Naive thymus-derived CD8-positive, alpha-beta T cell (primary cell): ENCODE measurements at regions not wholly inside any gene's neighbourhood (a gene's known extent, or its start where the extent isn't known, plus 50 kb on each side); places are given as distances from the start of the nearest gene placed in this dataset.

Source experiments
- ATAC-seq, 2 donors: fragments of 150-1000 bp; cut with Tn5 transposase in 1 of 2; sonication (Bioruptor Pico), chemical (Tn5 transposase) in 1 of 2; 1 replicate in 1 of 2; 2 replicates in 1 of 2; pipeline ENCODE4 v1.10.0; 2021; ENCODE audit warnings: mild to moderate bottlenecking in 2 of 2, moderate library complexity in 2 of 2
- POLR2A ChIA-PET: fragments of 350-600 bp; sonication (Branson Sonifier 250); formaldehyde crosslinking; loops from one replicate; lab custom pipeline; 2021; ENCODE audit warnings: antibody characterized with exemption; lab: Charles Lee
- DNase-seq, 10 donors: peaks; one replicate each; pipeline versions ENCODE4 v3.0.0 to v3.0.0-alpha.2; 2020 to 2022
- H3K27ac Mint-ChIP-seq, 10 donors: one replicate each; pipeline ENCODE4 v1.8.0; 2020 to 2022; ENCODE audit warnings: mild to moderate bottlenecking in 10 of 10, mixed read lengths in 10 of 10, moderate library complexity in 4 of 10, inconsistent platforms in 1 of 10
- H3K27me3 Mint-ChIP-seq, 5 donors: one replicate each; pipeline ENCODE4 v1.8.0; 2021 to 2022; ENCODE audit warnings: mixed read lengths in 5 of 5
- H3K36me3 Mint-ChIP-seq, 3 donors: one replicate each; pipeline ENCODE4 v1.8.0; 2020 to 2022; ENCODE audit warnings: mixed read lengths in 3 of 3, mild to moderate bottlenecking in 2 of 3, inconsistent platforms in 1 of 3
- H3K4me1 Mint-ChIP-seq, 4 donors: one replicate each; pipeline ENCODE4 v1.8.0; 2021 to 2022; ENCODE audit warnings: mixed read lengths in 4 of 4
- H3K4me3 Mint-ChIP-seq, 10 donors: one replicate each; pipeline ENCODE4 v1.8.0; 2020 to 2022; ENCODE audit warnings: mild to moderate bottlenecking in 10 of 10, mixed read lengths in 10 of 10, moderate library complexity in 6 of 10, inconsistent platforms in 1 of 10
- H3K9me3 Mint-ChIP-seq, 9 donors: one replicate each; pipeline ENCODE4 v1.8.0; 2020 to 2022; ENCODE audit warnings: mixed read lengths in 9 of 9, mild to moderate bottlenecking in 3 of 9, inconsistent platforms in 1 of 9, moderate library complexity in 1 of 9

DNA sequence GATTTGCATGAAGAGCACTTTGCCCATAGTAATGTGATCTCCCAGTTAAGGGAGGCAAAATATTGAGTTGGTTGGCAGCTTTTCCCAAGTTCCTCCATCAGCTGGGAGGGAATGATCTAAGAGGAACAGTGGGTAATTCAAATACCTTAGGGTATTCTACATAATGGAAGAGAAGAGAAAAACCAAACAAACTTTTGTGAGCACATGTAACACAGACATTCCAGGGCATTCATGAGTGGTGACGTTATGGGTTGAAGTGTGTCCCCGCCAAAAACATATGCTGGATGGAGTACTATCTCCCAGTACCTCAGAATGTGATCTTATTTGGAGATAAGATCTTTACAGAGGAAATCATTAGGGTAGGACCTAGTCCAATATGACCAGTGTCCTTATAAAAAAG is 220.1 kb downstream of the FOXO1 start:
- Mint-ChIP-seq H3K27me3 (no peaks in the 10 kb centered on the region), H3K4me3 (no peak overlapping the region), H3K27ac (peak overlapping the region in 2 of 10 donors; percentile 41 to 45), H3K9me3 (peaks cover 0 to 9% (median 3%) of the 10 kb centered on the region in 9 donors), H3K36me3 (peaks cover 0 to 7% (median 5%) of the 10 kb centered on the region in 3 donors), H3K4me1 (peaks cover 8 to 46% (median 19%) of the 10 kb centered on the region in 4 donors)
- DNase-seq = no peak
- no peak for ATAC-seq
- POLR2A ChIA-PET = no interaction called here

DNA sequence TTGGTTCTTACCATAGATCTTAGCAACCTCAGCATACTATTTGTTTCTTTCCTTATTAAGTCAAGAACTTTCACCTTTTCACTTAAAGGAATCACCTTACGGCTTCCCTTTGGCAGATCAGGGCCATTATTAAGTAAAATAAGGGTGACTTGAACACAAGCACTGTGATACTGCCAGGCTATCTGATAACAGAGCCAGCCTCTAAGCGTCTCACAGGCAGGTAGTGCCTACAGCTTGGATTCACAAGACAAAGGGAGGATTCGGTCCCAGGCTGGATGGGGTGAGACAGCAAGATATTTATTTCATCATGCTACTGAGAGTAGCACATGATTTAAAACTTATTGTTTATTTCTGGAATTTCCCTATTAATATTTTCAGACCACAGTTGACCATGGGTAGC is 218.6 kb downstream of the FOXO1 start:
- no peak overlapping the region for H3K27ac Mint-ChIP-seq
- H3K27me3 Mint-ChIP-seq = no peaks in the 10 kb centered on the region
- no peak overlapping the region for H3K4me3 Mint-ChIP-seq
- POLR2A ChIA-PET = interaction anchor here (1.4 kb wide), 1 partner anchor 9 kb away, joined by 3 read pairs; no protein-coding TSS in a partner anchor
- ATAC-seq = no peak
- H3K9me3 Mint-ChIP-seq = peaks cover 0 to 9% (median 3%) of the 10 kb centered on the region in 9 donors
- peaks cover 9 to 59% (median 24%) of the 10 kb centered on the region in 4 donors for H3K4me1 Mint-ChIP-seq
- no peak for DNase-seq
- H3K36me3 Mint-ChIP-seq = peaks cover 0 to 7% (median 5%) of the 10 kb centered on the region in 3 donors

DNA sequence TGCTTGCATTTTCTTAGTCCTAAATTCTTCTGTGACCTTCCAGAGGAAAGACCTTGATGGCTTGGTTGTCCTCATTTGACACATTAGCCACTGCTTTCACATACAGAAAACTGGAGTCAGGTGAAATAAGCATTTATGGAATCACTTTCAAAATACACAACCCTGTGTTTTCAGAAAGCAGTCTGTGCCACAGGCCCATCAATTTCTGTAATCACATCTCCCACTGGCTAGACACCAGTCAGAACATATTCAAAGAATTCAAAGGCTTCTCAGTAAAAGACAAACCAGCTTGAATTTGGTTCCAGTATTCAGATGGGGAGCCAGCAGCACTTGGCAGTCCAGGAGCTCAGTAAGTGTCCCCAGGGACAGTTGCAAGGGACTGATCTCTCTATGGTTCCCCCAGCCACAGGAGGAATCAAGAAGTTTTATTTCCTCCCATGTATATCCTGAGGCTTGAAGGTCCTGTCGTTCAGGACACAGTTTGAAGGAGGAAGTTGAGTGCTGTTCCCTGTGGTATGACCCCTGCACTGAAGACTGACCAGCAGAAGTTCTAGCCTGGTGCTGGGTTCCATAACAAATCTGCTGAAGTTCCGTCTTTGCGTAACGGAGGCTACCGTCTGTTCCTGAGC is 214.3 kb downstream of the FOXO1 start:
- ATAC-seq (no peak), DNase-seq (no peak)
- H3K27me3 Mint-ChIP-seq = no peaks in the 10 kb centered on the region
- POLR2A ChIA-PET = no interaction called here
- H3K27ac Mint-ChIP-seq = peak overlapping the region in 1 of 10 donors; percentile 46
- no peak overlapping the region for H3K4me3 Mint-ChIP-seq
- H3K4me1 Mint-ChIP-seq = peaks cover 9 to 37% (median 21%) of the 10 kb centered on the region in 4 donors
- peaks cover 0 to 7% (median 5%) of the 10 kb centered on the region in 3 donors for H3K36me3 Mint-ChIP-seq
- peaks cover 0 to 9% (median 3%) of the 10 kb centered on the region in 9 donors for H3K9me3 Mint-ChIP-seq

DNA sequence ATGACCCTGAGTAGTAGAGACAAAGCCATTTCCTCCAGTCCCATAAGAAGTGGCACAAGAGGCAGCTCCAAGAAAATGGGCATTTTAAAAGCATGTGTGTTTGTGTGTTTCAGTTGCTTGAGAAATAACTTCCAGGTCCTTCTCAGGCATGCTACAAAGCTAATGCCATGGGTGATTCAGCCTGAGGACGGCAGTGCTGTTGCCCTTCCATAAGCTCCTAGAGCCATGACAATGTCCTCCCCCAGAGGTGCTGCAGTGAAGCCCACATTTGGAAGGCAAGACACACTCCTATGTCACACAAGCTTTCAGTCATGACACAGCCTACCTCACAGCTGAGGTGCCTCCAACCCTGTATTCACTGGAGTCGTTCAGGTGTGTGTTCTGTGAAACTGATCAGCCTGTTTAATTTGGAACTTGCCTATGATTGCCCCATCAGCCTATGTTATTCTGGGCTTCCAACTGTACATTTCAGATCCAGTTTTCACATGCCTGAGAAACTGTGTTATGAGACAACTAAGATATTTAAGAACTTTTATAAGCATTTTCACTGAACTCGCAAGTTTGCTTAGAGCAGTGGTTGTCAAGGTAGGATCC is 213.6 kb downstream of the FOXO1 start:
- DNase-seq (no peak), ATAC-seq (no peak)
- Mint-ChIP-seq H3K9me3 (peaks cover 0 to 9% (median 3%) of the 10 kb centered on the region in 9 donors), H3K4me3 (no peak overlapping the region), H3K36me3 (peaks cover 0 to 7% (median 5%) of the 10 kb centered on the region in 3 donors), H3K27ac (peak overlapping the region in 3 of 10 donors; percentile 35 to 65 (median 46)), H3K4me1 (peaks cover 9 to 35% (median 20%) of the 10 kb centered on the region in 4 donors), H3K27me3 (no peaks in the 10 kb centered on the region)
- POLR2A ChIA-PET = no interaction called here

DNA sequence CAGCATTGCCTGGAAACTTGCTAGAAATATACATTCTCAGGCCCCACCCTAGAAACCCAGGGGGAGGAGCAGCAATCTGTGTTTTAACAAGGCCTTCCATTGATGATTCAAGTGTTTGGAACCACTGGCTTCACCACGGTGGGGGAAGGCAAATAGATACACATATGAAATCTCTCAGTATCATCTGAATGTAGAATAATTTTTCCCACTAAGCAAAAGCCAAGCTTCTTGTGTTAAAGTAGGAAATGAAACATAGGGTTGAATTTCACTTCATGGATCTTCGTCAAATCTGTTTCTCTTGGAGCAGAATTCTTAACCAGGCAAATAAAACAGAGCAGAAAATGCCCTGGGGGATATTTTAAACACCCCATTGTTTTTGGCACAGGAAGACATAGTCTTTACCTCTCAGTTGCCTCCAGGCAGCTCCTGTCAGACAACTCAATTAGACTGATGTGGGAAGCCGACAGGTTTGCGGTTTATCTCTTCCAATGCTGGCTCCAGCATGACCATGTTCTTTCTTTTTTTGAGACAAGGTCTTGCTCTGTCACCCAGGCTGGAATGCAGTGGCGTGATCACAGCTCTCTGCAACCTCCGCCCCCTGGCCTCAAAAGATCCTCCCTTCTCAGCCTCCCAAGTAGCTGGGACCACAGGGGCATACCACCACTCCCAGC is 213.0 kb downstream of the FOXO1 start:
- no peaks in the 10 kb centered on the region for H3K27me3 Mint-ChIP-seq
- POLR2A ChIA-PET = interaction anchor here (1.3 kb wide), 1 partner anchor 8 kb away, joined by 3 read pairs; no protein-coding TSS in a partner anchor
- no peak overlapping the region for H3K4me3 Mint-ChIP-seq
- peak overlapping the region in 1 of 10 donors; percentile 46 for H3K27ac Mint-ChIP-seq
- H3K9me3 Mint-ChIP-seq = peaks cover 0 to 9% (median 3%) of the 10 kb centered on the region in 9 donors
- DNase-seq (no peak), ATAC-seq (no peak)
- peaks cover 6 to 31% (median 15%) of the 10 kb centered on the region in 4 donors for H3K4me1 Mint-ChIP-seq
- peaks cover 0 to 7% (median 5%) of the 10 kb centered on the region in 3 donors for H3K36me3 Mint-ChIP-seq

DNA sequence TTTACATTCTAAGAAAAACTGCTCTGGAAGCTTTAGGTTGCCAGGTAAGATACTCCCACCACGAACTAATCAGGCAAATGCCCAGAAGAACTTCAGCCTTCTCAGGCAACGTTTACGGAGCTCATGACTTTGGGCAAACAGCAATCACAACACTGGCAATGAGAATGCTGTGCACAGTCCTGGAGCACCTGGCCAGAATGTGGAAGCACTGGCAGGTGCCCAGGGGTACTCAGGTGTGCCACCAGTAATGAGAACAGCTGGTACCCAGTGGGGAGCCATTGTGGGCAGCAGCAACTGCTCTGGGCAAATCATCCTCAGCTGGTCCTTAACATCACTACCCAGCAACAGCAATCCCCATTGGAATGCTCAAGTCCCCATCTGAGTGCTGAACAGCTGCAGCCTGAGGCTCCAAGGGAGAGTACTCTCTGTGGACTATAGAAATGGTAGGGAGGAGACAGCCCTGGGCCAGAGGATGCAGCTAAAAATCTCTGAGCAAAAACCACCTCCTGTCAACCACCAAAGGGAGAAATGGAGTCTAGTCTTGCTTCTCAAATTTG is 210.0 kb downstream of the FOXO1 start:
- H3K27me3 Mint-ChIP-seq = no peaks in the 10 kb centered on the region
- peak overlapping the region in 1 of 10 donors; percentile 19 for H3K27ac Mint-ChIP-seq
- DNase-seq (no peak), ATAC-seq (no peak)
- peaks cover 8 to 22% (median 13%) of the 10 kb centered on the region in 4 donors for H3K4me1 Mint-ChIP-seq
- H3K36me3 Mint-ChIP-seq = no peaks in the 10 kb centered on the region
- POLR2A ChIA-PET = interaction anchor here (0.6 kb wide), 1 partner anchor 77 kb away, joined by 3 read pairs; no protein-coding TSS in a partner anchor
- H3K4me3 Mint-ChIP-seq = no peak overlapping the region
- H3K9me3 Mint-ChIP-seq = peaks cover 0 to 1% (median 0%) of the 10 kb centered on the region in 9 donors

DNA sequence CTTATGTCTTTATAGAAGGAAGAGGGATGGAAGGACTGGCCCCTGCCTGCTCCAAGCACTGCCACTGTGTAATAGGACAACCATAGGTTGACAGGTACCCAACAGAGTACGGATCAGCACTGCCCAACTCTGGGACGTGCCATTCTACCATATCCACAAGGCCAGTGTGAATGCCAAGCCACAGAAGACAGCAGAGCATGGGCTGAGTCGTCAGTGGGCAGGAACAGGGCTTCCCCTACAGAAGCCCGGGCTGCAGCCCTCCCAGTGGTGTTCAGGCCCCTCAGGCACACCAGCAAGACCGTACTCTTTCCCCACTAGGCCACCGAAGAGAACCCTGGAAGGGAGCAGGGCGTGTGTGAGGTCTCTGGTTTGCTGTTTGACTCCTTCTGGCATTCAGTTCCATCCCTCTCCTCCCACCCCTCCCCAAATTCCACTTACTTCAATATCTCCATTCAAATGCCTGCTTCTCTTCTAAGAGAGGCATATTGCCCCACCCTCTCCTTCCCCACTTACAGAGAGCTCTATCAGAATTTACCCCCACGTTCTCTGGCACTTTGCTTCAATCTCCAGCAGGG is 209.4 kb downstream of the FOXO1 start:
- DNase-seq = no peak
- H3K36me3 Mint-ChIP-seq = no peaks in the 10 kb centered on the region
- H3K27me3 Mint-ChIP-seq = no peaks in the 10 kb centered on the region
- peak overlapping the region in 3 of 10 donors; percentile 19 to 55 (median 25) for H3K27ac Mint-ChIP-seq
- peaks cover 8 to 18% (median 14%) of the 10 kb centered on the region in 4 donors for H3K4me1 Mint-ChIP-seq
- H3K9me3 Mint-ChIP-seq = peaks cover 0 to 1% (median 0%) of the 10 kb centered on the region in 9 donors
- POLR2A ChIA-PET = no interaction called here
- ATAC-seq = no peak
- H3K4me3 Mint-ChIP-seq = no peak overlapping the region

DNA sequence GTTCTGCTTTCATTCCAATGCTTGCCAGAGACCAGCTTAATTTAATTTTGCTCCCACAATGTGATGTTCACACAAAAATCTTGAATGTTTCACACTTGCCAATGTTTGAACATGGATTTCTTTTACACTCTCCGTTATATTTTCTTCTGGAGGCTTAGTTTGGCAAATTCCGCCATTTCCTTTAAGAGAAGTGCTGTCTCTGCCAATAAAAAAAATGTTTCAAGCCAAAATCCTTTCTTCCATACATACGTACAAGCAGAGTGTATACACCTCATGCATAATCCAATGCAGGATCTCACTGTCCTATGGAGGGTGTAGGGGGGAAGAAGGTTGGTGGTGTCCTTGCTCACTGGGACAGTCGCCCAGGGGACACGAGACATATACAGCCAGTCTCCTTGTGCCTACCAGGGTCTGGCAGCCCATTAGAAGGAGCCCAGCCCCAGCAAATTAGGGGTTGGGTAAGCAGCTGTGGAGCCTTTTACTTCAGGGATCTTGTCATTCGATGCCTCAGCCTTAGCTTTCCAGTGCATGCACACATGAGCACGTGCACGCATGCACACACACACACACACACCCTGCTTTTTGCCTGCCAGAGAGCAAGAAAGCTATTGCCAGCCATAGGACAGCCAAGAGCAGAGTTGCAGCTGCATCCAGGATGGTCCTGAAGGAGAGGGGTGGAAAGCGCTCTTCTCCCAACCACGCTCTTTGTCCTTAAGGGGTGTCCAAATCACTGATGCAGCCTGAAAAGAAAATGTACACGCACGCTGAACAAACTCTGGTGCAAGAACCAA is 208.3 kb downstream of the FOXO1 start:
- Mint-ChIP-seq H3K27ac (no peak overlapping the region), H3K27me3 (no peaks in the 10 kb centered on the region), H3K4me1 (peaks cover 4 to 10% (median 6%) of the 10 kb centered on the region in 4 donors), H3K4me3 (no peak overlapping the region), H3K36me3 (no peaks in the 10 kb centered on the region), H3K9me3 (peaks cover 0 to 1% (median 0%) of the 10 kb centered on the region in 9 donors)
- no peak for DNase-seq
- no peak for ATAC-seq
- POLR2A ChIA-PET = no interaction called here

DNA sequence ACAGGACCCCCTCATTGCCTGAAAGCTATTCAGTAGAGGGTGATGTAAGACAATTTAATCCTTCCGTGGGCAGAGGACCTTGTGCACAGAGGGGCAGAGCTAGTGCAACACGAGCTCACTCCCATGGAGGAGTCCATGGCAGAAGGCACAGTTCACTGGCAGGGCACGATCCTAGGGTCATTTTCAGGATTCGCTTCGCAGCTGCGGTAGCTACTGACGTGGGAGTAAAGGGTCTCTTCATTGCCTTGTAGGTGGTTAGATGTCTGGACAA is 207.8 kb downstream of the FOXO1 start:
- POLR2A ChIA-PET = no interaction called here
- ATAC-seq (no peak), DNase-seq (no peak)
- H3K4me3 Mint-ChIP-seq = no peak overlapping the region
- no peaks in the 10 kb centered on the region for H3K27me3 Mint-ChIP-seq
- H3K36me3 Mint-ChIP-seq = no peaks in the 10 kb centered on the region
- peaks cover 0 to 1% (median 0%) of the 10 kb centered on the region in 9 donors for H3K9me3 Mint-ChIP-seq
- peak overlapping the region in 2 of 10 donors; percentile 35 to 67 for H3K27ac Mint-ChIP-seq
- H3K4me1 Mint-ChIP-seq = peaks cover 3 to 13% (median 7%) of the 10 kb centered on the region in 4 donors

DNA sequence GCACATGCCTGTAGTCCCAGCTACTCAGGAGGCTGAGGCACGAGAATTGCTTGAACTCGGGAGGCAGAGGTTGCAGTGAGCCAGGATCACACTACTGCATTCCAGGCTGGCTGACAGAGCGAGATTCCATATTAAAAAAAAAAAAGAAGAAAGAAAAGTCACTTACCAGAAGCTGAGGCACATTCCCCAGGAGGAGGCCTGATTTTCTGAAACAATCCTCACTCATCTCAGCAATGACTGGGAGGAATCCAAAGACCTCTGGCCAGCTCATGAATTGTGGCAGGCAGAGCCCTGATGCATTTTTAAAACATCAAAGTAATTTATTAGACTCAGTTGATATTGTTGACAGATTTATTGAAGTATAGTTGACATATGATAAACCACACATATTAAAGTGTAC is 206.3 kb downstream of the FOXO1 start:
- Mint-ChIP-seq H3K4me1 (peaks cover 3 to 13% (median 8%) of the 10 kb centered on the region in 4 donors), H3K9me3 (peaks cover 0 to 1% (median 0%) of the 10 kb centered on the region in 9 donors), H3K36me3 (no peaks in the 10 kb centered on the region), H3K4me3 (no peak overlapping the region), H3K27me3 (no peaks in the 10 kb centered on the region), H3K27ac (peak overlapping the region in 1 of 10 donors; percentile 48)
- ATAC-seq (no peak), DNase-seq (no peak)
- POLR2A ChIA-PET = interaction anchor here (1.2 kb wide), 1 partner anchor 21 kb away, joined by 4 read pairs; no protein-coding TSS in a partner anchor

DNA sequence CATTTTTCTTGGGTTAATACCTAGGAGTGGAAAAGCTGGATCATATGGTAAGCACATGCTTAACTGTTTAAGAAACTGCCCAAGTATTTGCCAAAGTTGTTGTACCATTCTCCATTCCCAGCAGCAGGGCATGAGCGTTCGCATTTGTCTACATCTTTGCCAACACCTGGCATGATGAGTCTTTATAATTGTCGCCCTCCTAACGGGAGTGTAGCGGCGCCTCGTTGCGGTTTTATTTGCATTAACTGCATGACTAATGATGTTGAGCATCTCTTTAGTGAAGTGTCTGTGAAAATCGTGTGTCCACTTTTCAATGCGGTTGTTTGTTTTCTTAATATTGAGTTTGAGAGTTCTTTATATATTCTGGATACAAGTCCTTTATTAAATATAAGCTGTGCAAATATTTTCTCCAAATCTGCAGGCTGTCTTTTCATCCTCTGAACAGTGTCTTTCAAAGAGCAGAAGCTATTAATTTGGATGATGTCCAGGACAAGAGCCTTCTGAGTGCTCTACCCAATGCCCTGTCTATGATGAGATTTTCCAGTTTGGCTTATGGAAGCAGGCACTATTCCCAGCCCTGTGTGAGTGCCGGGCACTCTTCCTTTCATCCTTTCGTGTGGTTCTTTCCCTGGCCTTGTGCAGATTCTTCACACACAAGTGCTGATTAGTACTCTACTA is 202.0 kb downstream of the FOXO1 start:
- Mint-ChIP-seq H3K27me3 (no peaks in the 10 kb centered on the region), H3K4me1 (peaks cover 0 to 14% (median 7%) of the 10 kb centered on the region in 4 donors), H3K36me3 (peaks cover 0 to 3% (median 0%) of the 10 kb centered on the region in 3 donors), H3K4me3 (no peak overlapping the region), H3K27ac (peak overlapping the region in 2 of 10 donors; percentile 41 to 53), H3K9me3 (peaks cover 0 to 13% (median 0%) of the 10 kb centered on the region in 9 donors)
- ATAC-seq = no peak
- DNase-seq = no peak
- POLR2A ChIA-PET = interaction anchor here (1.1 kb wide), 1 partner anchor 20 kb away, joined by 3 read pairs; no protein-coding TSS in a partner anchor
